Fibroblast of lung (primary cell): ENCODE measurements at regions not wholly inside any gene's neighbourhood (a gene's known extent, or its start where the extent isn't known, plus 50 kb on each side); places are given as distances from the start of the nearest gene placed in this dataset.

ENCODE experiments used
- DNase-seq, 2 donors: peaks; one replicate each; pipeline versions ENCODE4 v3.0.0 to v3.0.0-alpha.2; 2010; ENCODE audit warnings: low read depth in 2 of 2
- H2AFZ ChIP-seq: 2 replicates; pipeline ENCODE4 v1.5.1; 2012; ENCODE audit warnings: low read length, control low read depth, inconsistent platforms
- H3K27ac ChIP-seq: 2 replicates; pipeline ENCODE4 v1.5.1; 2011; ENCODE audit warnings: low read length, control low read depth; ENCODE audit not compliant: insufficient read depth
- H3K27me3 ChIP-seq: 2 replicates; pipeline ENCODE4 v1.5.1; 2011; ENCODE audit warnings: mild to moderate bottlenecking, low read length; ENCODE audit not compliant: control insufficient read depth, insufficient read depth
- H3K36me3 ChIP-seq: 2 replicates; pipeline ENCODE4 v1.5.1; 2011; ENCODE audit warnings: low read length; ENCODE audit not compliant: control insufficient read depth, insufficient read depth
- H3K4me1 ChIP-seq: 2 replicates; pipeline ENCODE4 v1.5.1; 2011; ENCODE audit warnings: low read length; ENCODE audit not compliant: control insufficient read depth, insufficient read depth; ENCODE audit errors: extremely low read depth
- H3K4me2 ChIP-seq: 2 replicates; pipeline ENCODE4 v1.5.1; 2011; ENCODE audit warnings: low read length, control low read depth; ENCODE audit not compliant: insufficient read depth; ENCODE audit errors: extremely low read depth
- H3K4me3 ChIP-seq, 4 experiments: fragments of 200-600 bp in 1 of 4; sonication (generic) in 1 of 4; replicated peaks in 1 of 4; 2 replicates each; pipeline ENCODE4 v1.5.1; 2011 to 2016; ENCODE audit warnings: low read length in 4 of 4, low read depth in 3 of 4, mild to moderate bottlenecking in 3 of 4, control low read depth in 2 of 4, inconsistent platforms in 1 of 4, mixed read lengths in 1 of 4; ENCODE audit not compliant: insufficient read depth in 1 of 4; ENCODE audit errors: control extremely low read depth in 1 of 4
- H3K79me2 ChIP-seq: 2 replicates; pipeline ENCODE4 v1.5.1; 2012; ENCODE audit warnings: mild to moderate bottlenecking, low read length, inconsistent platforms; ENCODE audit not compliant: control insufficient read depth, insufficient read depth
- H3K9ac ChIP-seq: 2 replicates; pipeline ENCODE4 v1.5.1; 2011; ENCODE audit warnings: mild to moderate bottlenecking, low read length, control low read depth; ENCODE audit not compliant: insufficient read depth
- H3K9me3 ChIP-seq: 2 replicates; pipeline ENCODE4 v1.5.1; 2012; ENCODE audit warnings: low read depth, low read length; ENCODE audit not compliant: control insufficient read depth, insufficient read depth
- H4K20me1 ChIP-seq: 2 replicates; pipeline ENCODE4 v1.5.1; 2011; ENCODE audit warnings: low read length; ENCODE audit not compliant: control insufficient read depth, insufficient read depth; ENCODE audit errors: extremely low read depth
- CTCF ChIP-seq, 2 donors: IDR thresholded peaks in 1 of 2; conservative IDR thresholded peaks in 1 of 2; 1 replicate in 1 of 2; 2 replicates in 1 of 2; pipeline ENCODE4 v1.5.1; 2011 to 2012; ENCODE audit warnings: low read length in 2 of 2, control low read depth in 1 of 2, inconsistent platforms in 1 of 2, low read depth in 1 of 2, mild to moderate bottlenecking in 1 of 2
- EZH2 ChIP-seq: IDR thresholded peaks from 2 replicates; pipeline ENCODE4 v1.5.1; 2012; ENCODE audit warnings: low read length, control low read depth, mild to moderate bottlenecking; ENCODE audit errors: missing control alignments

- Histone ChIP-seq H3K4me3 (no peak overlapping the region), H4K20me1 (no peaks in the 10 kb centered on the region), H3K27ac (no peak overlapping the region), H2AFZ (no peak overlapping the region), H3K4me2 (no peak overlapping the region), H3K4me1 (no peaks in the 10 kb centered on the region), H3K9me3 (no peaks in the 10 kb centered on the region), H3K9ac (no peak overlapping the region), H3K79me2 (no peaks in the 10 kb centered on the region), H3K36me3 (no peaks in the 10 kb centered on the region), H3K27me3 (no peaks in the 10 kb centered on the region)
- no peak for TF ChIP-seq CTCF (conservative IDR thresholded peaks at IDR 0.05 in 1 of 2, IDR thresholded peaks at IDR 0.05 in 1 of 2; ENCODE audit: low read depth in 1 of 2, low read length in 2 of 2)
- no peak for TF ChIP-seq EZH2
- peak; percentile 70 to 83 for DNase-seq
Observed at GRCh38 chr6:155883741-155884140, 428.1 kb upstream of the NOX3 start.

- no peaks in the 10 kb centered on the region for H3K27me3 ChIP-seq
- H3K9me3 ChIP-seq, result no peaks in the 10 kb centered on the region
- peak in 1 of 2 donors; percentile 52 for DNase-seq
- no peak overlapping the region for H3K4me3 ChIP-seq
- TF ChIP-seq EZH2, result no peak
- no peak for TF ChIP-seq CTCF (conservative IDR thresholded peaks at IDR 0.05 in 1 of 2, IDR thresholded peaks at IDR 0.05 in 1 of 2; ENCODE audit: low read depth in 1 of 2, low read length in 2 of 2)
- no peak overlapping the region for H3K27ac ChIP-seq
- H3K4me1 ChIP-seq, result no peaks in the 10 kb centered on the region
- H3K36me3 ChIP-seq, result no peaks in the 10 kb centered on the region
- no peak overlapping the region for H3K9ac ChIP-seq
- H2AFZ ChIP-seq, result no peak overlapping the region
- no peaks in the 10 kb centered on the region for H4K20me1 ChIP-seq
- no peaks in the 10 kb centered on the region for H3K79me2 ChIP-seq
- no peak overlapping the region for H3K4me2 ChIP-seq
Observed at GRCh38 chr6:155883334-155883731, 427.7 kb upstream of the NOX3 start.

GRCh38 chr6:155882527-155883333 lies 427.1 kb upstream of the NOX3 start:
- DNase-seq, result peak; percentile 17 to 50
- no peaks in the 10 kb centered on the region for H3K79me2 ChIP-seq
- no peaks in the 10 kb centered on the region for H3K4me1 ChIP-seq
- no peak overlapping the region for H3K4me2 ChIP-seq
- no peak overlapping the region for H2AFZ ChIP-seq
- H3K9me3 ChIP-seq, result no peaks in the 10 kb centered on the region
- no peak overlapping the region for H3K9ac ChIP-seq
- no peak overlapping the region for H3K27ac ChIP-seq
- no peaks in the 10 kb centered on the region for H3K36me3 ChIP-seq
- H3K4me3 ChIP-seq, result no peak overlapping the region
- TF ChIP-seq EZH2, result no peak
- no peak for TF ChIP-seq CTCF (conservative IDR thresholded peaks at IDR 0.05 in 1 of 2, IDR thresholded peaks at IDR 0.05 in 1 of 2; ENCODE audit: low read depth in 1 of 2, low read length in 2 of 2)
- no peaks in the 10 kb centered on the region for H3K27me3 ChIP-seq
- no peaks in the 10 kb centered on the region for H4K20me1 ChIP-seq
